ENCODE measurements at regions not wholly inside any gene's neighbourhood (a gene's known extent, or its start where the extent isn't known, plus 50 kb on each side); places are given as distances from the start of the nearest gene placed in this dataset.
A peak's percentile ranks its signal among the peaks of the same experiment; 100 is the strongest.

- no peak for DNase-seq
These were observed 1101.5 kb upstream of the KLHL29 start for GRCh38 chr2:22283436-22283835.

DNA sequence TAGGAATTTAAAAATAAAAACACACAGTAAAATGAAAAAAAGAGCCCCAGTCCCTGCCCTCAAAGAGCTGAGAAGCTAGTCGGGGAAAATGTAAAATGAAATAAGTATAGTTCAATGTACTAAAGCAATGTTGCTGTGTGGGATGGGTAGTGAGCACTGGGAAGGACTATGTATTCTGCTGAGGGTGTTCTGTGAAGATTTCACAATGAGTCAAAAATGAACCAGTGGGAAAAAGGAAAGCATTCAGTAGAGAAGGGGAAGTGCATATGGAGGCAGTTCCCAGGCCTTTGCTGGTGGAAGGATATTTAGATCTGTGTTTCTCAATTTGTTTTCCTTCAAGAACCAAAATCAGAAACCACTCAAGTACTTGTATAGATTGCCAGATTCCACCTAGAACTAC, 1094.7 kb upstream of the KLHL29 start:
- DNase-seq: no peak

DNA sequence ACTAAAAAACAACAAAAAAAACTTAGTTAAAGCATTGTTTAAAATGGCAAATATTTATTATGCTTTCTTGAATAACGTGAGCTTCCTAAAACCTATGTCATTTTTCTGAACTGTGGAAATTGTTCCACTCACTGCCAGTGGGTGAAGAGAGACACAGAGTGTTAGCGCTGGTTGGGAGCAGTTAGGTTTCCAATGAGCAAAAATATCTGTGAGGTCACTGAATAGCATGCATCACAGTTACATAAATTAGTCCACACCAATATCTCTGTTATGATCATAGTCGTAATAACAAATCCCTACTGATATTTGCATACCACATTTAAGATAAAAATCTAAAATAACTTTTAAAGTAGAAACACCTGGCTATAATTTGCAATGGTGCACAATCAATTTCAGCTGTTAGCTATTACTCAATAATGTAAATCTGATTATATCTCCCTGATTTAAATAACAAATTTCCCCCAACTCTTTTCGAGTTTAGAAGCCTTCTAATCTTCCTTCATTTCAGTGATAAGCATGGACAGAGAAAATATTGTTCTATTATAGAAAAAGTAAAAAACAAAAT, 1094.0 kb upstream of the KLHL29 start:
- DNase-seq: no peak

DNA sequence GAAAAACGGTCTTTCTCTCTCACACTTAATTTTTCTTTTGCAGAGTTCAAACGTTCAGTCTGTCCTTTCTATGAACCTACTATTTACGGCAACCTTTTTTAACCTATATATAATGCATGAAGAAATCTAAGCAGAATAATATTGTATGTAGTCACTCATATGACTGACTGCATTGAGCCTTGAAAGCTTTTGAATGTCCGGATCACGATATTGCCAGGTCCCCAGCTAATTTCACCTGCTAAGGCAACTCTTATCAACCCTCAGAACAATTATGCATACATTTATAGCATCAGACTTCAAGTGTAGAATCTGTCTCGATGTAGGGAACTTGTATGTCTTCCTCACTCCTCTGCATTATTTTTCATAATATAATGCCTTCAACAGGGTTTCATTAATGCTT, 1083.8 kb upstream of the KLHL29 start:
- DNase-seq: no peak

DNA sequence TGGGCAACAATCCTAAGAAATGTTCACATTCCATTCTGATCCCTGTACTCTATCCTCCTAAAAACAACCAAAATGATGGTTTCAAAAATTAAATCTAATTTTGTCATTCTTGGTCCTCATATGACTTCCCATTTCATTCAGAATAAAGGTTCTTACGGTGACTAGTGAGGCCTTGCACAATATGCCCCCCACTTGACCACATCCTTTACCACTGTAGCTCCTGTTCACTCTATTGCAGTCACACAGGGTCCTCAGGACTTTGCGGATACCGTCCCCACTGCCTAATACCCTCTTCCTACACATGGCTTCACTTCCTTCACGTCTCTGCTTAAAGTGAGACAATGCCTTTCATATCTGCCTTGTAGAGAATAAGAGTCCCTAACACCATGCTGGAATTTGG, 1058.7 kb upstream of the KLHL29 start:
- no peak for DNase-seq

DNA sequence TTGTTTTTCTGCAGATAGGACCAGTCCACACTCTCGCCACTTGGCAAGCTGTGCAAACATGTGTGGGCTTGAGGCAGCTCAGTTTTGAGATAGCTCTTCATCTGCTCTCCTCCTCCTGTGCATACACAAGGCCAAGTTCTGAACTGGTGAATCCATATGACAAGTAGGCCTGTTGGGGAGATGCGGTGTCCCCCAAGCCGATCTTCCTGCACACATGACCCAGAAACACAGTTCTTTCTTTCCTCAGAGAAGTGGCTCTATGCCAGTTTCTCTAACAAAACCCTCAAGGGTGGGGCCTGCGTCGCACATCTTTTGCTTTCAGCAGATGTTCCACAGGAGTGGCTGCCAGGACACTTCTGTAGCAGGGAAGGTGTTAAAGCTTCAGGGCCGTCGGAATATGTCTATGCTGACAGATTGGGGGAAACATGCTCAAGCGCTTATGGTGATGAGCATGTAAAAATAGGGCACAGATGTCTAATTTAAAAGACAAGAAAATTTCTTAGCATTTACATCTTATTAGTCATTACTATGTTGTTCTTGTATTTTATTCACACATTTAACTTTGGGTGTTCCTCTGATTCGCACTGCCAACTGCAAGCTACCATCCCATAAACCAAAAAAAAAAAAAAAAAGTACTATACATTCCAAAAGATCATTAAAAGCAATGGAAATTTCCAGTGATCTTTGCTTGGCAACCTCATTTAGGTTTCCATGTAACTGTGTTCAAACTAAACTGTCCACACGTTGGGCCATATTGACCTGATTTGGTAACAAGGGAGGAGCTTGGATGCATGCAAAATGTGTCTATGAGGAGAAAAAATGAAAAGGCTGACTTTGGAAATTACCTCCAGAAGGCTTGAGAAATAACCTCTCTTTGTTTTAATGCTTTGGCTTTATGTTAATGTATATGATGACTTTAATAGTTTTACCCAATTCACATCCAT, 1055.5 kb upstream of the KLHL29 start:
- DNase-seq: peak; percentile 59

- DNase-seq: no peak
These were observed 1048.6 kb upstream of the KLHL29 start for GRCh38 chr2:22336414-22336813.

- no peak for DNase-seq
These were observed 1044.3 kb upstream of the KLHL29 start for GRCh38 chr2:22340716-22341115.

DNA sequence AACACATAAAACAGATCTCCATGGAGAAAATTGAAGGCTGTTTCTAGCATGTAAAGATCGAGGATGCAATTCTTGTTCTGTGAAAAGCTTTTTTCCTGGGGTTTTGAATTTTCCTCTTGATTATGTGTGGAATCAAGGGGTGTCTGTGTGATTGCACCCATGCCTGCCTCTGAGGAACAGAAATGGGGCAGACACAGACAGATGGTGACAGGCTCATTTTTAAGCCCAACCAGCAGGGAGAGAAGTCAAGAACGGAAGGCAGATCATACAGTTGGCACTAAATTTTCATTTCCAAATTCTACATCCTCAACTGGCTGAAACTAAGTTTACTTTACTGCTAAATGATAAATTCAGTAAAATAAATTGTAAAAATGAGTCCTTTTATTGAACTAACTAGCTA, 1037.7 kb upstream of the KLHL29 start:
- DNase-seq: no peak

- DNase-seq: no peak
These were observed 1034.4 kb upstream of the KLHL29 start for GRCh38 chr2:22350621-22351020.

DNA sequence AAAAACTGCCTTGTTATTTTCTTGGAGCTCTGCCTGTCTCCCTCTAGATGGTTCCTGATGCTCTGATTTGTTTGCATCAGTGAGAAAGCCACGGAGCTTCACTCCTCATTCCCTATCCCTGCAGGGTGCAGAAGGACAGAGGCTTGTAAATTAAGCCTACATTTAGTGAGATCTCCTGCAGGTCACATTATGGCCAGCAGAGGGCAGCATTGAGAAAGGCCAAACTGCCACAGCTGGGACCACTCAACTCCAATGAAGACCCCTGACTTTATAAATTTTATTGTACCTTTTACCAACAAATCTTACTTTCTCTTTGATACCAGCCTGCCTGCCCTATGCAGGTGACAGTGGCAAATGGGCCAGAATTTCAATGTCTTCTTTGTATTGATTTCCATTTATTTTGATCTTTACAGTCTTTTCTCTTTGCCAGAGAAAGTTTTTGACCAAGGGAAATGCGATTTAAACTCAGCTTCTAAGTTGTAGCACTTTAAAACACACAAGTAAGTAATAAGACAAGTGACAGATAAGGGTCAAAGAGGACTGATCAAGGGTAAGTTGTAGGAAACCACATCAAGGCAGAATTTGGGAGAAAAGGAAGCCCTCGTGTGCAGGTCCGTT, 1029.1 kb upstream of the KLHL29 start:
- peak; percentile 68 for DNase-seq

- no peak for DNase-seq
These were observed 1025.8 kb upstream of the KLHL29 start for GRCh38 chr2:22359071-22359672.

- DNase-seq: no peak
These were observed 1024.1 kb upstream of the KLHL29 start for GRCh38 chr2:22360735-22361374.

DNA sequence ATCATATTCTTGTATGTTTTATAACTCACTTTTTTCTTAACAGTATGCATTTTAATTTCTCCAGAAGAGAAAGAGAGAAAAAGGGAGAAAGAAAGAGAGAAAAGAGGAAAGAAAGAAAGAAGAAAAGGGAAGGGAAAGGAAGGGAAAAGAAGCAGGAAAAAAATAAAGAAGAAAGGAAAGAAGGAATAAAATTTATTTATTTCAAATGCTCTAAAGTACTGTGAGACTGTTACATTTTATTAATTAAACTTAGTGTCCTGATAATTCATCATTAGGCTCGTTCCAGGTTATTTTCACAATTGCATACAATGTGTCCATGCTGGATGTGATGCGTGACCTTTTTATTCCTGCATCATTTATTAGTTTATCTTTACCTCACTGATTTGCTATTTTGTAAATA, 1023.4 kb upstream of the KLHL29 start:
- no peak for DNase-seq

- no peak for DNase-seq
These were observed 1009.9 kb upstream of the KLHL29 start for GRCh38 chr2:22375096-22375495.

GRCh38 chr2:22377268-22377667, 1007.7 kb upstream of the KLHL29 start:
- no peak for DNase-seq

GRCh38 chr2:22382479-22383169, 1002.4 kb upstream of the KLHL29 start:
- no peak for DNase-seq

- DNase-seq: no peak
These were observed 987.1 kb upstream of the KLHL29 start for GRCh38 chr2:22397847-22398246.

GRCh38 chr2:22403748-22404147, 981.2 kb upstream of the KLHL29 start:
- DNase-seq: no peak

DNA sequence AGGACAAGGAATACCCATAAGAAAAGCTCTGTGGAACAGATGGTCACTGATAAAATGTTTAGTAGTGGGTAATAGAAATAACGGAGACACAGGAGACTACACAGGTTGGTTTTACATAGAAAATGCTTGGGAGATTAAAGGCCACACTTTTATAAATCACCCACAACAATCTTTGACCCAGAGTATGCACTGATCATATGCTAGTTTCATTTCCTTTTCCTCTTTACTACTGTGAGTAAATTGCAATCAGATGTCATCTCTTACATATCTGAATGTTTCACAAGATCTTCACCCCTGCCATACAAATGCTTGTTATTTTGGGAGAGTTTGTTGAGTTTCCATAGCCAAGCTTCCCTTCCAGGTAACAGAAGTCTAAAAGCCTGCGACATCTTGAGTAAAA, 978.4 kb upstream of the KLHL29 start:
- no peak for DNase-seq

DNA sequence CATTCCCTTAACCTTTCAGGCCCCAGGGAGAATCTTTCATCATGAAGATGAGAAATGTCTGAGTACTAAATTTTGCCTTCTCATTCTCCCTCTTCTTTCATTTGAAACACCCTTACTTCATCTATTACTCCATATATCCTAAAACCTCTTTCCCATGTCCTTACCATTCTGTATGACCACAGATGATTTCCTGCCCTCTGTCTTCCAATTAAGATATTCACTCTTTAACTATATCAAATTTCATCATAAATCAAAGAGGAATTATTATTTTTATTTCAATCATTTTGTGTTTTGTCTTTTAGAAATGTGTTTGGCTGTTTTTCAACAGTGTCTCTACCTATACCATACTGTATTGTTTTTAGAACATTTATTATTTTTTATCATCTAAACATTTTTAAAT, 964.9 kb upstream of the KLHL29 start:
- no peak for DNase-seq

GRCh38 chr2:22442051-22442450, 942.9 kb upstream of the KLHL29 start:
- DNase-seq: no peak

DNA sequence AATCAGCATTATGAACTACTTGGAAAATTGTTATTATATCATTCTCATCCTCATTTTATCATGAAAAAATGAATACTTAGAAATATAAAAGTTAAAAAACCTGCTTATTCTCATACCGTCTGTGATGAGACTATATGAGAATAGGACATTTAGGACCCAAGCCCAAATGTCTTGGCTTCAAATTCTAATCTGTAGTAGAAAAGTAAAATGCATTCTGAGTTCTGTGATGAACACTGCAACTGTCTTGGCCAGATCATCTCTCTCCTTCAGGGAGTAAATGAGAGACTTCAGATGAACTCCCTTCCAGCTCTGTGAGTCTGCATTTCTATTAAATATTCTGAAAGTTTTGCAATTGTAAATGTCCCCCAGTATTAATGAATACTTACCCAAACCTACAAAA, 940.7 kb upstream of the KLHL29 start:
- DNase-seq: no peak

Data from femur (tissue), 1 donor.